GM18951 (cell line): ENCODE measurements at regions not wholly inside any gene's neighbourhood (a gene's known extent, or its start where the extent isn't known, plus 50 kb on each side); places are given as distances from the start of the nearest gene placed in this dataset.

Experiments used
- POLR2A ChIP-seq: IDR thresholded peaks from 4 replicates; pipeline ENCODE4 v1.6.1; 2011; ENCODE audit warnings: mild to moderate bottlenecking; ENCODE audit not compliant: insufficient read length, insufficient read depth; ENCODE audit errors: extremely low read depth
- in situ Hi-C: fragments of 300-500 bp; cut with MboI; formaldehyde crosslinking; loops from one replicate; pipeline ENCODE4 v1.12.0; 2022; ENCODE audit warnings: low sequenced_read_pairs, mixed read lengths, inconsistent platforms; ENCODE audit not compliant: unreplicated experiment

GRCh38 chr5:68777135-68777534 is 316.7 kb upstream of the SLC30A5 start:
- in situ Hi-C loops: no loop called here

GRCh38 chr5:68778484-68778883 is 315.3 kb upstream of the SLC30A5 start:
- no peak for TF ChIP-seq POLR2A
- in situ Hi-C loops: no loop called here

More at GRCh38 chr5:68777135-68777534, 316.7 kb upstream of the SLC30A5 start:
- TF ChIP-seq POLR2A: no peak

- in situ Hi-C loops: no loop called here
- no peak for TF ChIP-seq POLR2A
Measured at GRCh38 chr5:68780299-68780955, 313.4 kb upstream of the SLC30A5 start.

GRCh38 chr5:68793074-68793473 is 300.7 kb upstream of the SLC30A5 start:
- TF ChIP-seq POLR2A: no peak
- in situ Hi-C loops: no loop called here

GRCh38 chr5:68793993-68794392 is 299.8 kb upstream of the SLC30A5 start:
- in situ Hi-C loops: no loop called here
- TF ChIP-seq POLR2A: no peak

GRCh38 chr5:68795190-68795589 is 298.6 kb upstream of the SLC30A5 start:
- TF ChIP-seq POLR2A: no peak
- in situ Hi-C loops: no loop called here

- in situ Hi-C loops: no loop called here
- TF ChIP-seq POLR2A: no peak
Measured at GRCh38 chr5:68798877-68799843, 294.7 kb upstream of the SLC30A5 start.

GRCh38 chr5:68802430-68802829 is 291.4 kb upstream of the SLC30A5 start:
- no peak for TF ChIP-seq POLR2A
- in situ Hi-C loops: no loop called here

GRCh38 chr5:68803881-68804319 is 289.9 kb upstream of the SLC30A5 start:
- in situ Hi-C loops: no loop called here
- no peak for TF ChIP-seq POLR2A

GRCh38 chr5:68804343-68804742 is 289.5 kb upstream of the SLC30A5 start:
- TF ChIP-seq POLR2A: no peak

GRCh38 chr5:68805444-68805843 is 288.4 kb upstream of the SLC30A5 start:
- in situ Hi-C loops: no loop called here
- no peak for TF ChIP-seq POLR2A

More at GRCh38 chr5:68804343-68804742, 289.5 kb upstream of the SLC30A5 start:
- in situ Hi-C loops: no loop called here

GRCh38 chr5:68817632-68818031 is 276.2 kb upstream of the SLC30A5 start:
- in situ Hi-C loops: no loop called here

GRCh38 chr5:68818057-68818695 is 275.6 kb upstream of the SLC30A5 start:
- TF ChIP-seq POLR2A: no peak
- in situ Hi-C loops: no loop called here

More at GRCh38 chr5:68817632-68818031, 276.2 kb upstream of the SLC30A5 start:
- no peak for TF ChIP-seq POLR2A
